Esophagus squamous epithelium (tissue), 4 donors: ENCODE measurements at regions not wholly inside any gene's neighbourhood (a gene's known extent, or its start where the extent isn't known, plus 50 kb on each side); places are given as distances from the start of the nearest gene placed in this dataset.

Experiments
- POLR2A ChIP-seq, 4 donors: fragments of 450-650 bp; IDR thresholded peaks; one replicate each; pipeline ENCODE4 v1.6.1; 2017; ENCODE audit warnings: antibody characterized with exemption in 4 of 4, mild to moderate bottlenecking in 4 of 4, moderate library complexity in 3 of 4
- TF ChIP-seq, protein P1 (sequence below), 6 experiments: fragments of 450-650 bp in 4 of 6; fragments of 200-600 bp in 2 of 6; sonication (generic) in 2 of 6; IDR thresholded peaks; one replicate each; pipeline ENCODE4 v1.5.1; 2016 to 2019; ENCODE audit warnings: antibody characterized with exemption in 6 of 6, mild to moderate bottlenecking in 4 of 6, moderate library complexity in 4 of 6

DNA sequence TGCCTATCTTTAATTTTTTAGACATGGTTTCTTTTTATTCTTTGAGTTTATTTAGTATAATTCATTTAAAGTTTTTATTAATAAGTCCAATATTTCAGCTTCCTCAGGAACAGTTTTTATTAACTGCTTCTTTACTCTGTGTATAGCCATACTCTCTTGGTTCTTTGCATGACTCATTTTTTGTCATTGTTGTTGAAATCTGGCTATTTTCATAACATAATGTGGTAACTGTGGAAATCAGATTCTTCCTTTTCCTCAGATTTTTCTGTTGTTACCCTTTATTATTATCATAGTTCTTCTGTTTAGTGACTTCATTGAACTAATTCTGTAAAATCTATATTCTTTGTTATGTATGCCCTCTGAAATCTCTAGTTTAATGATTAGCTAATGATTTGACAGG lies 124.9 kb upstream of the CYSLTR1 start:
- TF ChIP-seq POLR2A (IDR thresholded peaks at IDR 0.05), result no peak
- TF ChIP-seq, protein P1, sequence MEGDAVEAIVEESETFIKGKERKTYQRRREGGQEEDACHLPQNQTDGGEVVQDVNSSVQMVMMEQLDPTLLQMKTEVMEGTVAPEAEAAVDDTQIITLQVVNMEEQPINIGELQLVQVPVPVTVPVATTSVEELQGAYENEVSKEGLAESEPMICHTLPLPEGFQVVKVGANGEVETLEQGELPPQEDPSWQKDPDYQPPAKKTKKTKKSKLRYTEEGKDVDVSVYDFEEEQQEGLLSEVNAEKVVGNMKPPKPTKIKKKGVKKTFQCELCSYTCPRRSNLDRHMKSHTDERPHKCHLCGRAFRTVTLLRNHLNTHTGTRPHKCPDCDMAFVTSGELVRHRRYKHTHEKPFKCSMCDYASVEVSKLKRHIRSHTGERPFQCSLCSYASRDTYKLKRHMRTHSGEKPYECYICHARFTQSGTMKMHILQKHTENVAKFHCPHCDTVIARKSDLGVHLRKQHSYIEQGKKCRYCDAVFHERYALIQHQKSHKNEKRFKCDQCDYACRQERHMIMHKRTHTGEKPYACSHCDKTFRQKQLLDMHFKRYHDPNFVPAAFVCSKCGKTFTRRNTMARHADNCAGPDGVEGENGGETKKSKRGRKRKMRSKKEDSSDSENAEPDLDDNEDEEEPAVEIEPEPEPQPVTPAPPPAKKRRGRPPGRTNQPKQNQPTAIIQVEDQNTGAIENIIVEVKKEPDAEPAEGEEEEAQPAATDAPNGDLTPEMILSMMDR (IDR thresholded peaks at IDR 0.05), result no peak
